B cell (primary cell): ENCODE measurements at regions not wholly inside any gene's neighbourhood (a gene's known extent, or its start where the extent isn't known, plus 50 kb on each side); places are given as distances from the start of the nearest gene placed in this dataset.

Experiments
- ATAC-seq: fragments of 200-7000 bp; cut with Tn5 transposase; one replicate; pipeline ENCODE4 v1.10.0; 2021; ENCODE audit warnings: low read depth, mild to moderate bottlenecking, moderate number of reproducible peaks, moderate library complexity
- CTCF ChIA-PET: fragments of 350-600 bp; sonication (Branson Sonifier 250); formaldehyde crosslinking; loops from one replicate; lab custom pipeline; 2021; ENCODE audit warnings: antibody characterized with exemption, inconsistent platforms; lab: Charles Lee
- POLR2A ChIA-PET: fragments of 350-600 bp; sonication (Branson Sonifier 250); formaldehyde crosslinking; loops from one replicate; lab custom pipeline; 2021; ENCODE audit warnings: antibody characterized with exemption; lab: Charles Lee
- DNase-seq: peaks from one replicate; pipeline ENCODE4 v3.0.0; 2013
- H2AFZ ChIP-seq: 2 replicates; pipeline ENCODE4 v1.6.1; 2012; ENCODE audit warnings: mild to moderate bottlenecking, low read depth, low read length; ENCODE audit not compliant: insufficient read depth, poor library complexity, severe bottlenecking
- H3K27ac ChIP-seq, 2 donors: 1 replicate in 1 of 2; 2 replicates in 1 of 2; pipeline ENCODE4 v1.5.1; 2012 to 2013; ENCODE audit warnings: low read length in 2 of 2, mild to moderate bottlenecking in 2 of 2, moderate library complexity in 1 of 2
- H3K27me3 ChIP-seq, 4 experiments: fragments of 200-600 bp in 1 of 4; sonication (generic) in 1 of 4; replicated peaks in 1 of 4; 1 replicate in 2 of 4; 2 replicates in 2 of 4; pipeline versions ENCODE4 v1.6.1 to v1.7.0; 2013 to 2016; ENCODE audit warnings: low read length in 3 of 4, mild to moderate bottlenecking in 2 of 4, mixed read lengths in 1 of 4, moderate library complexity in 1 of 4; ENCODE audit not compliant: insufficient read depth in 4 of 4, control insufficient read depth in 3 of 4; ENCODE audit errors: control extremely low read depth in 1 of 4
- H3K36me3 ChIP-seq, 2 experiments: replicated peaks in 1 of 2; 1 replicate in 1 of 2; 2 replicates in 1 of 2; pipeline versions ENCODE4 v1.6.1 to v1.7.1; 2013; ENCODE audit warnings: low read length in 1 of 2; ENCODE audit not compliant: insufficient read depth in 2 of 2, control insufficient read depth in 1 of 2; ENCODE audit errors: control extremely low read depth in 1 of 2, extremely low read depth in 1 of 2
- H3K4me1 ChIP-seq, 2 donors: fragments of 200-600 bp in 1 of 2; sonication (generic) in 1 of 2; 1 replicate in 1 of 2; 2 replicates in 1 of 2; pipeline versions ENCODE4 v1.5.1 to v1.6.1; 2013 to 2017; ENCODE audit warnings: low read length in 2 of 2; ENCODE audit not compliant: control insufficient read depth in 2 of 2, insufficient read depth in 2 of 2
- H3K4me2 ChIP-seq: replicated peaks from 2 replicates; pipeline ENCODE3; 2012; ENCODE audit warnings: mild to moderate bottlenecking, low read depth, low read length; ENCODE audit not compliant: poor library complexity, severe bottlenecking
- H3K4me3 ChIP-seq, 5 experiments: fragments of 200-600 bp in 1 of 5; sonication (generic) in 1 of 5; 1 replicate in 3 of 5; 2 replicates in 2 of 5; pipeline versions ENCODE4 v1.5.1 to v1.7.0; 2011 to 2016; ENCODE audit warnings: low read length in 4 of 5, mild to moderate bottlenecking in 4 of 5, low read depth in 2 of 5, control low read depth in 1 of 5, moderate library complexity in 1 of 5; ENCODE audit not compliant: insufficient read depth in 1 of 5; ENCODE audit errors: control extremely low read depth in 1 of 5, extremely low read depth in 1 of 5
- H3K79me2 ChIP-seq: fragments of 200-600 bp; sonication (generic); one replicate; pipeline ENCODE4 v1.6.0; 2016; ENCODE audit warnings: low read length; ENCODE audit not compliant: control insufficient read depth, insufficient read depth
- H3K9ac ChIP-seq: fragments of 200-600 bp; sonication (generic); 2 replicates; pipeline ENCODE4 v1.6.1; 2017; ENCODE audit warnings: mild to moderate bottlenecking, low read length, moderate library complexity
- H3K9me3 ChIP-seq, 3 donors: one replicate each; pipeline versions ENCODE4 v1.6.1 to v1.7.1; 2013; ENCODE audit warnings: low read length in 2 of 3; ENCODE audit not compliant: control insufficient read depth in 2 of 3, insufficient read depth in 1 of 3; ENCODE audit errors: control extremely low read depth in 1 of 3
- H4K20me1 ChIP-seq: 2 replicates; pipeline ENCODE4 v1.6.0; 2012; ENCODE audit warnings: mild to moderate bottlenecking, low read length; ENCODE audit not compliant: insufficient read depth, control insufficient read depth, poor library complexity, severe bottlenecking
- H3K27ac Mint-ChIP-seq: one replicate; pipeline ENCODE4 v1.8.0; 2021; ENCODE audit warnings: mixed read lengths
- H3K27me3 Mint-ChIP-seq: one replicate; pipeline ENCODE4 v1.8.0; 2021; ENCODE audit warnings: mixed read lengths
- H3K4me1 Mint-ChIP-seq: one replicate; pipeline ENCODE4 v1.8.0; 2021; ENCODE audit warnings: mixed read lengths
- H3K4me3 Mint-ChIP-seq: one replicate; pipeline ENCODE4 v1.8.0; 2021; ENCODE audit warnings: mixed read lengths
- H3K9me3 Mint-ChIP-seq: one replicate; pipeline ENCODE4 v1.8.0; 2022; ENCODE audit warnings: mixed read lengths; ENCODE audit not compliant: insufficient read depth
- EZH2 ChIP-seq: IDR thresholded peaks from 2 replicates; pipeline ENCODE4 v1.6.1; 2012; ENCODE audit warnings: borderline replicate concordance, low read depth, mild to moderate bottlenecking, moderate library complexity, low read length; ENCODE audit not compliant: insufficient read depth, poor library complexity, severe bottlenecking
- WGBS: methylation state at CpG from one replicate; pipeline ENCODE4 v1.1.5; 2013; ENCODE audit warnings: missing lambda C conversion rate; ENCODE audit not compliant: insufficient coverage; 5-methylcytosine and 5-hydroxymethylcytosine counted together
- intact Hi-C: fragments of 100-400 bp; cut with micrococcal nuclease; formaldehyde crosslinking; loops from one replicate; pipeline ENCODE4 v1.10.0; 2022
- TF ChIP-seq, protein P1 (sequence below): fragments of 200-600 bp; IDR thresholded peaks from one replicate; pipeline ENCODE4 v1.8.0; 2022; ENCODE audit warnings: antibody characterized with exemption, mild to moderate bottlenecking

GRCh38 chr6:138562691-138563090 is 63.4 kb upstream of the NHSL1 start:
- no peak overlapping the region for H3K4me2 ChIP-seq
- H3K4me1 ChIP-seq = no peaks in the 10 kb centered on the region
- H3K4me3 Mint-ChIP-seq = no peak overlapping the region
- H3K27ac Mint-ChIP-seq = no peak overlapping the region
- H3K27ac ChIP-seq = no peak overlapping the region
- no peaks in the 10 kb centered on the region for H3K36me3 ChIP-seq
- no peaks in the 10 kb centered on the region for H4K20me1 ChIP-seq
- no peak for DNase-seq
- POLR2A ChIA-PET = no interaction called here
- H3K27me3 ChIP-seq = no peaks in the 10 kb centered on the region
- no peaks in the 10 kb centered on the region for H3K4me1 Mint-ChIP-seq
- peaks cover 21% of the 10 kb centered on the region for H3K27me3 Mint-ChIP-seq
- H3K9me3 ChIP-seq = no peaks in the 10 kb centered on the region
- H3K79me2 ChIP-seq = no peaks in the 10 kb centered on the region
- TF ChIP-seq, protein P1, sequence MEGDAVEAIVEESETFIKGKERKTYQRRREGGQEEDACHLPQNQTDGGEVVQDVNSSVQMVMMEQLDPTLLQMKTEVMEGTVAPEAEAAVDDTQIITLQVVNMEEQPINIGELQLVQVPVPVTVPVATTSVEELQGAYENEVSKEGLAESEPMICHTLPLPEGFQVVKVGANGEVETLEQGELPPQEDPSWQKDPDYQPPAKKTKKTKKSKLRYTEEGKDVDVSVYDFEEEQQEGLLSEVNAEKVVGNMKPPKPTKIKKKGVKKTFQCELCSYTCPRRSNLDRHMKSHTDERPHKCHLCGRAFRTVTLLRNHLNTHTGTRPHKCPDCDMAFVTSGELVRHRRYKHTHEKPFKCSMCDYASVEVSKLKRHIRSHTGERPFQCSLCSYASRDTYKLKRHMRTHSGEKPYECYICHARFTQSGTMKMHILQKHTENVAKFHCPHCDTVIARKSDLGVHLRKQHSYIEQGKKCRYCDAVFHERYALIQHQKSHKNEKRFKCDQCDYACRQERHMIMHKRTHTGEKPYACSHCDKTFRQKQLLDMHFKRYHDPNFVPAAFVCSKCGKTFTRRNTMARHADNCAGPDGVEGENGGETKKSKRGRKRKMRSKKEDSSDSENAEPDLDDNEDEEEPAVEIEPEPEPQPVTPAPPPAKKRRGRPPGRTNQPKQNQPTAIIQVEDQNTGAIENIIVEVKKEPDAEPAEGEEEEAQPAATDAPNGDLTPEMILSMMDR = no peak
- TF ChIP-seq EZH2 = no peak
- CTCF ChIA-PET = no interaction called here
- H3K9me3 Mint-ChIP-seq = no peaks in the 10 kb centered on the region
- H3K4me3 ChIP-seq = no peak overlapping the region
- WGBS = 93% methylated on average over 4 of the region's 8 CpGs
- intact Hi-C loops = no loop called here
- no peak for ATAC-seq
- H2AFZ ChIP-seq = no peak overlapping the region
- no peak overlapping the region for H3K9ac ChIP-seq

DNA sequence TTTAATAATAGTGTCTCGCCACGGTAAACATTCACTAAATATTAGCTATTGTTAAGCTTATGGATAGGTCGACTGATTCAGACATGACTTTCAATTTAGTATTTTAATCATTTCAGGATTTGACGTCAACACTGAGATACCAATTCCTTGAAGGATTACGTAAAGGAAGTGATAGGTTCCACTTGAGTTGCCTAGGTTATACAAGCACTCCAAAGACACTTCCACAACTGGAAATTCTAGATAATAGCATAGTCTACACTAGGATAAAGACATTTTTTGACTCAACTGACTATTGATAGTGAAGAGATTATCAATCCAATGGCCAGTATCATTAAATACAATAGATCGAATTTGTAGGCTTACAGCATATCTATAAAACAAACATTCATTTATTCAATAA is 63.9 kb upstream of the NHSL1 start:
- Histone ChIP-seq H3K36me3 (no peaks in the 10 kb centered on the region), H4K20me1 (no peaks in the 10 kb centered on the region), H3K4me1 (no peaks in the 10 kb centered on the region), H3K9ac (no peak overlapping the region), H3K4me2 (no peak overlapping the region), H2AFZ (no peak overlapping the region), H3K27me3 (peaks cover 0 to 3% (median 0%) of the 10 kb centered on the region in 4 experiments), H3K79me2 (no peaks in the 10 kb centered on the region), H3K9me3 (no peaks in the 10 kb centered on the region), H3K4me3 (no peak overlapping the region), H3K27ac (no peak overlapping the region)
- Mint-ChIP-seq H3K4me3 (no peak overlapping the region), H3K4me1 (no peaks in the 10 kb centered on the region), H3K9me3 (no peaks in the 10 kb centered on the region), H3K27ac (no peak overlapping the region), H3K27me3 (peaks cover 27% of the 10 kb centered on the region)
- WGBS = no CpG with 5 or more reads among the region's 6 CpGs
- ATAC-seq = no peak
- DNase-seq = no peak
- no peak for TF ChIP-seq EZH2
- TF ChIP-seq, protein P1 = no peak
- CTCF ChIA-PET = no interaction called here
- intact Hi-C loops = no loop called here
- POLR2A ChIA-PET = no interaction called here
